NCI-H146 (cell line): ENCODE measurements at regions not wholly inside any gene's neighbourhood (a gene's known extent, or its start where the extent isn't known, plus 50 kb on each side); places are given as distances from the start of the nearest gene placed in this dataset.

Experiments used
- DNase-seq: peaks from one replicate; lab custom pipeline; 2025; lab: John Stamatoyannopoulos, UW

DNA sequence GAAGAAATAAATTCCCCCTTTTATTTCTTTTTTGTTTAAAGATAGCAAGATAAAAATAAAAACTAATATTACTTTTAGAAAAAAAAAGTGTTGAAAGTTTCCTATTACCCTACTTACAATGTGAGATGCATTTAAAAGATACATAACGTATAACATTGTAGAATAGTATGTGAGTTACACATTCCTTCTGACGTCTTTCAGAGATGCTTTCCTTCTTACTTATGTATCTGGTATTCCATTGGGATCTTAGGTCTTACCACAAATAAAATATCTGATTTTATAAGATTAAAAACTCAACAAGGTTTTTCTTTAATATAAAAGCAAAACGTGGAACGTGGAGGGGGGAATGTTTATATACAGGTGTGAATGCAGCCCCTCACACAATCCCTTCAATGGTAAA, 147.2 kb upstream of the ETS2 start:
- no peak for DNase-seq

DNA sequence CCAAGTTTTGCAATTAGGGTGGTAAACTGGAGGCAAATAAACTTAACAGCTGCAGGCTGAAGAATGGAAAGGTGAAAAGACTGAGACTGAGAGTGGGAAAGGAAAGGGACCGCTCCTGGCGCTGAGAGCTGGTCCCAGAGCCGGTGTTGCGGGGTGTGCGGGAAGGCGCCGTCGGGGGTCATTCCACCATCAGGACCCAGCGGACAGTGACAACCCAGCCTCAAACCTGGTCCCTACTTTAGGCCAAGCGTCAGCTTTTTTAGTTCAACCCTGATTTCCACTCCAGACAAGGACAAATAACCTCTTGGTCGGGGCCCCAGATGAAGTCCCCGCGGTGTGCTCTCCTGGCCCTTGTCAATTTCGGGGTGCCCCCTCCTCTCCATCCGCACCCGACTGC, 145.8 kb upstream of the ETS2 start:
- DNase-seq = no peak

DNA sequence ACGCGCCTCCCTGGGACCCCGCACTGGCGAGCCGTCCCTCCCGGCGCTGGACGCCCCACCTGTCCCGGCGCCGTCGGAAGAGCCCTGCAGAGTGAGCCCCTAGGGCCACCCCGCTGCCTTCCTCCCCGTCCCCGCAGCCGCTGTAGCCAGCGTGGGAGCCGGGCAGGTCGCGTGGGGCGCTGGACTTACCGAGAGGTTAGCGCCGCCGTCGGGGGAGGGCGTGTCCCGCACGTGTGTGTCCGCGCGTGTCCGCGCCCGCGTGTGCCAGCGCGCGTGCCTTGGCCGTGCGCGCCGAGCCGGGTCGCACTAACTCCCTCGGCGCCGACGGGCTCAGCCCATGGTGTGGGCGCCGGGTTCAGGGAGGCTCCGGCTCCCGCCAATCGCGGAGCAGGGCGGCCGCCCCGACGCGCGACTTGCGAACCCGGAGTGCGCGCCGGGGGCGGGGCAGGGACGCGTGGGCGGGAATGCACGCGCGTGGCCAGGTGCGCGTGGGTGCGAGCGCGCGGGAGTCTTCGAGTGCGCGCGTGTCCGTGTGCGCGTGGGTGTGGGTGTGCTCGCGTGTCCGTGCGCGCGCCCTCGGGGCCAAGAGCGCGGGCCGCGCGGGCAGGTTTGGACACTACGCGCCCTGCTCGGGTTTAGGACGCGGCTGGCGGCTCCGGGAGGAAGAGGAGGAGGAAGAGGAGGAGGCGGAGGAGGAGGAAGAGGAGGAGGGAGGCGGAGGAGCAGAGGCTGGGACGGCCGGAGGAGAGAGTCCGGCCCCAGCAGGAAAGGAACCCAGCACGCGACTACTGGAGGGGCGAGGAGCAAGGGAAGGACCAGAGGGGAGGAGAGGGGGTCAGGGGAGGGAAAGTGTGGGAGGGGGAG, 145.2 kb upstream of the ETS2 start:
- DNase-seq = peak; percentile 61

DNA sequence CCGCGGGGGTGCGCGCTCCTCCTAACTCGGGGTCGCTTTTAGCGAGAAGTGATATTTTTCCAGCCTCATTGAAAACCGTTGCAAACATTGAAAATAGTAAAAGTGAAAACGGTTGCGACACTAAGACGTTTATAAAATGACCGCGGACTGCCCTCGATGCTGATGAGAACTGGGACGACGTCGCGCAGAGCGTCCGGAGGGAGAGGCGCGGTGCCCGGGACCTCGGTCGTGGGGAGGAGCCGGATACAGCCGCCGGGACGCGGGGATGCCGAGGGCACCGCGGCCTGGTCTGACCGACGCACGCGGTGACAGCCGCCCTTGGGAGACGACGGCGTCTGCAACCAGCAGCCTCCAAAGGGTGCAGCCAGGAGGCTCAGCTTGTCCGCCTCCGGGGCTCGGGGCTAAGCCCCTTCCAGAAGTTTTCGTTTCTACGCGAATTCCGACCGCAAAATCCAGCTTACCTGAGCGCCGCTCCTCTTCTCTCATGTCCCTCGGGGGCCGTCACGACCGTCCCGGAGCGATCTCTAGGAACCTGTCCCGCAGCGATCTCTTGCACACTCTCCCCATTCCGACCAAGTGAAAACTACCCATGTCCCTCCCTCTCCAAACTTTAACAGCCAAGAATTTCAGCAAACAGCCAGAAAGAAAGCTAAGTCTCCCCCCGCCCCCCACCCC, 144.4 kb upstream of the ETS2 start:
- DNase-seq = peak; percentile 54

DNA sequence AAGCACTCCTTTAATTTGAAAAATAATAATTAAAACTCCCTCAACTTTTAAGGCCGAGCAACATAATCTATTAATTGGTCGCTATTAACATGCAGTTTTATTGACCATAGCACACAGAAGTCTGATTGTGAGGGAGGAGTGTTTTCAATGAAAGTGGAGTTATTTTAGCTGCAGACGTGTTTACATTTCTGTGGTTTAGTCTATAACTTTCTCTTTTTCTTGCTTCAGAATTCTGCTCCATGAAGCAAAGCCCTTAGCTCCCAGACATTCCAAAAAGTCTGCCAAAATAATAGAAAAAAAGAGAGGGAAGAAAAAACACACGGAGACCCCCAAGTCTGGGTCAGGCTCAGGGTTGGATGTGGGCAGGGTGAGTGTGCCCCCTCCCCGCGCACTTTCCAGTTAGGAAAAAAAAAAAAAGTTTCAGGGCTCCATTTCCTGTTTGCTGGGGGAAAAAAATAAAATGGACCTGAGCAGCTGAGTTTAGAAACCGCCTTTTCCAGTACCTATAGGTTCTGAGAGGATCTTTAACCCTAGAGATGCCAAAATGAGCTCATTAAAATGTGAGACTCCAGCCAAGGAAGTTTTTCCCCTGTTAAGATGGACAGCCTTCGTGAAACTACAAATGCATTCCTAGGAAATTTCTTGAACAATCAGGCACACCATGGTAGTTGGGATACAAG, 143.7 kb upstream of the ETS2 start:
- no peak for DNase-seq

DNA sequence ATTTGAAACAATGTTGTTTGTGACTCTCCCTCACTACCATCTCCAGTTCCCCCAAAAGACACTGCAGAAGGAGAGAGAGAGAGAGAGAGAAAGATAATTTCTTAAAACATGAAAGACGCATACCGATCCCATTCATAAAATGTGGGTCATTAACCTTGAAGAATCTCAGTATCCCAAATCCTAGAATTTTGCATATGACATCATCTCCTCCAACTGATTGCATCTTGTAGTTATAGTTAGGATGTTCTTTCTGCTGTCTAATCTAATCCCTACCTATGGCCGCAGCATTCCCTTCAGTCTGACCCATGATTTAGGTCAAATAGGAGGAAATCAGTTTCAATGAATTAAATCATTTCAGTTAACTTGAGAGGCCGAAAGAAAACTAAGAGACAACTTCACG, 142.4 kb upstream of the ETS2 start:
- DNase-seq = no peak

DNA sequence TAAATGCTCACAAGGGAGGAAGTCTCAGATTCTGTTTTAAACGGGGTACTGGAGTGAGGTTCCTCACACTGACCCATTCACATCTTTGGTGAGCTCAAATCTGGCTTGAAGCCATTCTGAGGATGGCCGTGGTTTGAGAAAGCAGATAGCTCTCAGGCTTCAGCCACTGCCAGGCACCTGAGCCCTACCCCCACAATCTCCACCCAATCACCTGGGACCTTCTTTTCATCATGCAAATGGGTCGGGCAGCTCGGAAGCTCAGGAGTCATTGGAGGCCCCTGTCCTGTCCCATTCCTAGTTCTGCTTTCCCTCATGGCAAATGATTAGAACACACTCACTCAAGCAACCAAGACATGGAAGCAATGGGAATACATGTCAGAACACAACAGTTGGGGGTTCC, 141.4 kb upstream of the ETS2 start:
- DNase-seq = peak; percentile 18

DNA sequence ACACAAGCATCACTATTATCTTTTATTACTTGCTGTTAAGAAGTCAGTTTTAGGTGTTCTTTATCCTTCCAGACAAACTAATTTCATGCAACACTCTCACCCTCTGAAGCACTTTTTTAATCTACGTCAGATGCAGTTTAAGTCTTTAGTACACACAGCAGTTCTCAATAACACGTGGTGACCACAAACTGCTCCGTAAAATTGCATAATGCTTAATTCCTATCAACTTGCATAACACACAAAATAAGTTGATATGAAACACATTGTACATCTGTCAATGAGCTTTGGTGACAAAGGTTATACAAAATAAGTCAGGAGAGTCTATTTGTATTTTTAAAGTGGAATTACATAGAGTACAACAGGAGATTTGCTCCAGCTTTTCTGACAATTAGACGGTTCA, 140.9 kb upstream of the ETS2 start:
- no peak for DNase-seq

DNA sequence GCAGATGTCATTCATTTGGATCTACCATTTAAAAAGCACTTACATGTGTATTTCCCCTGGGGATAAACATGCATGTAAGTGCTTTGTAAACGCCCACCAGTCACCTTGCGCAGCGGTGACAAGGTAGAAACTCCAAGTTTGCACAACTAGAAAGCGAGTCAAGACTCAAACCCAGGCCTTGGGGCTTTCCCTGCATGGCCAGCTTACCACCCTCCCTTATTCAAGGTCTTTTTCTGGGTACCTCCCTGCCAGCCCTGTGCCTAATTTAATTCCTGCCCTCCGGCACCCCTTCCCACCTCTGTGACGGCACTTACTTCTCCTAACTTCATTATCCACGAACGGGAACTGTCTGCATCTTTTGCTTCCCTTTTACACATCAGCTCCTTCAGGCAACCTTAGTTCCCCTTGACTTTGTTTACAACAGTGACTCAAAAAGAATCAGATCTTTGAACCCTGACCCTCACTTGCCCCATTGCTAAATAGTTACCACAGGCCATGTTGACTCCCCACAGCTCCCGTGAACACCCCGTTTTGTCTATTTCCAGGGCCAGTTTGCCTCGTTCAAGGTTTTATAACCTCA, 138.3 kb upstream of the ETS2 start:
- DNase-seq = no peak

DNA sequence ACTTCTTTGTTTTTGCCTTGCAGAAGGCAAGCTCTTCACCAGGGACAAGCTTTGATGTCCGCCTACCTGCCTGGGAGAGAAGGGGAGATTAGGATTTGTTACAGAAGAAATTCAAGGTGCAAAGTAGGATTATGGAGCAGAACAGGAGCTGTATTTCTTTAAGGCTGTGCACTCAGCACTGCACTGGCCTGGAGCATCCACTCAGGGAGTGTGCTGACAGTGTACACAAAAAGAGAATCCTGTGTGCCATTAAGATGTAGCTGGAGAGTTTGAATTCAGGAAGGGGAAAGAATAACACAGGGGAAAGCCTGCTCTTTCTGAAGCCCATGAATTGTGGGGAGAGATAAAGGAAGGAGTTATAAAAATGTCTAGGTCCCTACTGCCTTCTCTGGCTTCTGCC, 137.7 kb upstream of the ETS2 start:
- peak; percentile 26 for DNase-seq

DNA sequence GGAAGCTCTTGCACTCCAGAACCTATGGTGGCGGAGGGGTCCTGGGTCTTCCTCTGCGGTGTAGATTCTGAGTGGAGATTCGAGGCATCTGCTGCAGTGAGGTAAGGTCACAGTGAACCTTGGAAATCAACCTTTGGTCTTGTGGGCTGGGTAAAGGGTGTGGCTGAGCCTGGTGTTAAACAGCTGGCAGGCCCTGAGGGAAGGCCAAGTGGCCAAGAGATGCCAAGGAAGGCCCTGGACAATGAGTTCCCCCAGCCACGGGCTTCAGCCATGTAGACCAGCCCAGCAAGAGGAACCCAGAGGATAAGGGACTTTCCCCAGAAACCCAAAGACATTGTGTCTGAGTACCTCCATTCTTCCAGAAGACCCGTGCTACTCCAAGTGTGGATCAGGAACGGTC, 137.2 kb upstream of the ETS2 start:
- DNase-seq = no peak

DNA sequence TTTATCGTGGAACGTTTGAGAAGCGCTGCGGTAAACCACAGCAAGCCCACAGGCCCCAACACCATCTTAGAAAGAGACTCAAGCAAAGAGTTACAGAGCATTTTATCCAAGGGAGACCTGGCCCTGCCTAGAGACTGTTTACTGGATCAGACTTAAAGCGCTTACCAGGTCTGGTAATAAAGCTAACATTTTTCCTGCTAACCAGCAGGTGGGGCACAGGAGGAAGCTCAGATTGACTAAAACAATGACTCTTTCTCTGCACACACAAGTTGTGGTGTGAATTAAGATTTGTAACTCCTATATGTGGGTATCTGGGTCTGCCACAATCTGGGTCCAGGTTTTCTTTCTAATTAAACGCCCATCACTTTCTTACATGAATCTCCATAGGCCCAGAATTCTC, 136.5 kb upstream of the ETS2 start:
- peak; percentile 60 for DNase-seq

DNA sequence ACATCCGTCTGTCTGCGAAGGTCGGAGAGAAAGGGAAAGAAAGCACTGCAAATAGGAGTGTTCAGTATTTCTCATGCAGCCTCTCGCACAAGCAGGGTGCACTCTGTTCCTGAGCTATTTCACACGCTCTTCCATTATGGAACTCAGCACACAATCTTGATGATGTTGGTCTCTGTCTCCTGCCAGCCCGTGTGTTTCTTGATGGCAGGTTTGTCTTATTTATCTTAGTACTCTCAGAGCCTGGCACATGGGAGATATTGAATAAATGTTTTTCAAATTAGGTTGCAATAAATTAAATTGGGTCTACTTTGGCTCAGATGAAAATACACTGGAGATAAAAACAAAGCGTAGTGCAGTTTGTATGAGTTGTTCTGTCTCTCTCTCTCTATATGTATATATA, 134.9 kb upstream of the ETS2 start:
- DNase-seq = no peak

DNA sequence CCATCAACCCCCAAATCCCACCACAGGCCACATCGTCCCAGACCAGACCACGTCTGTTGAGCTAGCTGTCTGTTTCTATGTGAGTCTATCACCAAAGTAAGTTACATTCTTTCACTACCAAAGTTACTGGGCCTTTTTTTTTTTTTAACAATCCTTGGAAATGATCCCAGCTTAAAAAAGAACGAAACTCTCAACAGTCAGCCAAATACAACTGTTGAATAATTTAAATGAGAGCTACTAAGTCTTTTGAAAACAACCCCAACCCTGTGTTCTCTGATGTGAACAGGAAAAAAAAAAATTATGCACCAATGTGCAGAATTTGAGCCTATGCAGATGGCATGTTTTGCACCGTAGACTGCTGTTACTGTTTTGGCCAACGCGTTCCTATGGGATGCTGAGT, 134.0 kb upstream of the ETS2 start:
- no peak for DNase-seq

DNA sequence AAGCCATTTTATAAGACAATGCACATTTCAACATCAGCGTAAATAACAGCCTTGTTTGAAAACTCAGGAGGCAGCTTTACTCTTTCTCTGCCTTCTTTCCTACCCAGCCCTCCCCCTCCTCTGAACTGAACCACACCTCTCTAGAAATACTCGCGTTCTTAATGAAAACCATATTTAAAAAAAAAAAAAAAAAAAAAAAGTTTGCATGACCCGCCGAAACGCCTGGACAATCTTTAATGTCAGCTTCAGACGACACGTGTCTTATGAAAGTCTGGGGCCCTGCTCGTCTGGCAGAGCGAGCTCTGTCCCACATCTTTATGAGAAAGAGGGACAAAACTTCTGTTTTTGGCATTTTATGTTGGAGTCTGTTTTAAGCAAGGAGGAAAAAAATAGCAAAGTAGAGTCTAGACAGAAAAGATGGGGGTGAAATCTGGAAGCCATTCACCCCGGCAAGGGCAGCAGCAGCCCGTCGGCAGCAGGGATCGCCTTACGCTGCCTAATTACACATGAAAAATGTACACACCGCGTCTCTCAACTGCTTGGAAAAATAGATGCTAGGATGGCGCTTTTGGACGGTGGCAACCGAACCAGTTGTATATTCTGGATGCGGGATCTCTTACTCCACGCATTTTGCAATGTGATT, 130.4 kb upstream of the ETS2 start:
- DNase-seq = no peak

DNA sequence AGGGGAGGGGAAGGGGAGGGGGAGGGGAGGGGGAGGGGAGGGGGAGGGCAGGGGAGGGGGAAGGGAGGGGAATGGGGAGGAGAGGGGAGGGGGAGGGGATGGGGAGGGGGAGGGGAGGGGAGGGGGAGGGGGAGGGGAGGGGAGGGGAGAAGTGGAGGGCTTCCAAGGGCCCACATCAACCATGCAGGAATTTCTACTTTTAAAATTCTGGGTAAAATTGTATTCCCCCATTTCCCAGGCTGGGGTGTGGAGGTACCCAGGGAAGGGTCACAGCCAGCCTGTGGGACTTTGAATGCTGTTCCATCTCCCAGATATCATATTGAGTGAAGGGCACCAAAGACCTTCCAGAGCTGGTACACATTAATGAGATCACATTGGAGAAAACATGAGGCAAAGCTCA, 126.9 kb upstream of the ETS2 start:
- no peak for DNase-seq

DNA sequence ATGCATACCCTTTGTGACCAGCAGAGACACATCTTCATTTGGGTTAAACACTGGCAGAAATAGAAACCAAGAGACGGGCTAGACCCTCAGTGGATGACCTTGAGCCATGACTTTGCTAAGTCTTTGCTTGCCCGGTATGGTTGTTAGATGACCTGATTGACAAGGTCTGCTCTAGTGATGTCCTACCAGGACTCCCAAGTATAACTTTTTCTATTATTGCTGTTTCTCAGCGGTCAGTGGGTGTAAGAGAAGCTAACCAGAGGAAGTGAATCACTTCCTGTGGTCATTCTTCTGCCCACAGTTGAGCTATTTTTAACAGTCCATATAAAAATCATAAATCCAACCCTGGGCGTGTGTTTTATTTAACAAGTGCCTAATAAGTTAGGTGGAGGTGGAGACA, 126.2 kb upstream of the ETS2 start:
- DNase-seq = no peak

DNA sequence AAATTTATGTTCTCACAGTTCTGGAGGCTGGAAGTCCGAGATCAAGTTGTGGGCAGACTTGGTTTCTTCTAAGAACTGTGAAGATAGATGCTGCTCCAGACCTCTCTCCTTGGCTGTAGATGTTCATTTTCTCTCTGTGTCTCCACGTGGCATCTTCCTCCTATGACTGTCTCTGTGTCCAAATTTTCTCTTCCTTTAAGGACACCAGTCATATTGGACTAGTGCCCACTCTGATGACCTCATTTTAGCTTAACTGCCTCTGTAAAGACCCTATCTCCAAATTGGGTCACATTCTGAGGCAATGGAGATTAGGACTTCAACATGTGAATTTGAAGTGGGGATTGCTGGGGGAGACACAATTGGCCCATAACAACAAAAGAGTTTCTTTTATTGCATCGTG, 125.3 kb upstream of the ETS2 start:
- no peak for DNase-seq

DNA sequence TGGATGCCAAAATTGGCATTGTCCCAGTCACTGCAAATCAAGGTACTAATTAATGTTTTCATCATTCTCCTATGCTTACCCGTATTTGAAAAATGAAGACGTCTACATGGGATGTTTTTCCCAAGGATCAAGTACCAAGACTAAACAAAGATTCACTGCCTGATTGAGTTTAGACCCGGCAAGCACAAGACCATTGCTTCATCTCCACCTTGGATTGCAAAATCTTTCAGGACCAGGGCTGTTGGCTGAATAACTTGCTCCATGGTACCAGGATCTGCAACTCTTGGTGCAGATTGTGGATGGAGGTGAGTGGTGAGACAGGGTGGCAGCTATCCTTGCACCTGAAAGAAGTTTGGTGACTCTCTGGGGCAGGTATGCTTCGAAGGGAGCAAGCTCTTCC, 122.5 kb upstream of the ETS2 start:
- no peak for DNase-seq

DNA sequence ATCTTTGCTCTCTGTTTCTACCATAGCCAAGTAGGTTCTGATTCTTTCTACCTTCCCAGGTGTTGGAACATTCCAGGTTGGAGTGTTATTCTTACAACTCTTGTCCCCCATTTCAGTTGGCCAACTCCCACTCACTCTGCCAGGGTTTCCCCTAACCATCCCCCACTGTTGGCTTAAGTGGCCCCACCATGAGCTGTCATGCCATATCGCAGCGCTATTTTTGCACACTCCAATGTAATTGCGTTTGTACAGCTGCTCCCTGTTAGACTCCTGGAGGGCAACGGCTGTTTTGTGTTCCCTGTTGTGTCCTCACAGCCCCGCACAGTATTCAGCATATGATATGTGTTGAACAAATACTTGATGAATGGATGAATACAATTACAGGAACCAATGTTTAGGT, 117.7 kb upstream of the ETS2 start:
- DNase-seq = peak; percentile 98

DNA sequence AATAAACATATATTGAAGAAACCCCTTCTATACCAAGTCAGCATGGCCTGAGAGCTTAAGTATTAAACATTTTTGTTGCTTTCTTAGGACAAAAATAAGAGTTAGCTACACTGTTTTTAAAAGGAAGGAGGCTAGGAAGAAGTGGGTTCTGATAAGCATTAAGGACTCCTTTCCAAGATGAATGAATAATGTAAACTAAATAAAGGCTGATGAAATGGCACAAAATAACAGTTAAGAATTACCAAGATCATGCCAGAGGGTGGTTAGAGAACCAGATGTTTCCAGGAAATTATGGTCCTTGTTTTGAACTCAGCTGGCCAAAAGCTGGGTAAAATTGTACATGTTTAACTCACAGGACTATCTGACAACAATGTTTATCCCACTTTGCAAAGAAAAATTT, 114.1 kb upstream of the ETS2 start:
- DNase-seq = no peak

DNA sequence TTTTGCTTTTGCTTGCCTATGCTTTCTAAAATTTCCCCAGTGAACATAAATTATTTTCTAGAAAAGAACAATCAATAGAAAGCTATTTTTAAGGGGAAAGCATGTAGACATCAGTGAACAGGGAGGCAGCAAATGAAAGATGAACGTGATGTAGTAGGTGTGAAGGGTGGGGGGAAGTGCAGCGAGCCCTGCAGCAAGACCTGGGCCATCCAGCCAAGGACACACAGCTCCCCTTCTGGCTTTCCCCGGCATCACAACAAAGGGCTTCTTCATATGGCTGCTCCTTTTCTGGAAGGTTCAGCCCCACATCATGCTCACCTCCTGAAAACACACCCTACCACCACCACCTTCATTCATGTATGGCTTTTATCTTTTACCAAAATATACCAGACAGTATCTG, 109.2 kb upstream of the ETS2 start:
- peak; percentile 39 for DNase-seq
